Urinary bladder (tissue), 3 donors: ENCODE measurements at regions not wholly inside any gene's neighbourhood (a gene's known extent, or its start where the extent isn't known, plus 50 kb on each side); places are given as distances from the start of the nearest gene placed in this dataset.

Experiments
- DNase-seq: peaks from one replicate; pipeline ENCODE4 v3.0.0-alpha.2; 2015; ENCODE audit errors: extremely low spot score
- H3K27ac ChIP-seq: one replicate; pipeline ENCODE4 v1.5.1; 2013; ENCODE audit warnings: low read depth, mild to moderate bottlenecking, moderate library complexity
- H3K36me3 ChIP-seq: one replicate; pipeline ENCODE4 v1.6.1; 2013; ENCODE audit warnings: mild to moderate bottlenecking, moderate library complexity; ENCODE audit not compliant: insufficient read depth
- H3K4me1 ChIP-seq: one replicate; pipeline ENCODE4 v1.6.1; 2013; ENCODE audit warnings: mild to moderate bottlenecking, moderate library complexity; ENCODE audit not compliant: insufficient read depth
- H3K4me3 ChIP-seq: one replicate; pipeline ENCODE4 v1.5.1; 2013; ENCODE audit warnings: low read depth, low read length
- WGBS: extraction: QIAGEN DNeasy Blood & Tissue Kit; methylation state at CpG from one replicate; pipeline ENCODE4 v1.1.7; 2013; 5-methylcytosine and 5-hydroxymethylcytosine counted together
- donor health status: healthy with polysubstance abuse.
- donor health status: healthy.

- Histone ChIP-seq H3K27ac (no peak overlapping the region), H3K4me3 (no peak overlapping the region), H3K4me1 (no peaks in the 10 kb centered on the region), H3K36me3 (no peaks in the 10 kb centered on the region)
- DNase-seq, result no peak
- WGBS, result 89% methylated on average over 6 of the region's 6 CpGs
Observed at GRCh38 chr3:69462022-69462825, 76.3 kb upstream of the FRMD4B start.

GRCh38 chr3:69460034-69460433 is 74.1 kb upstream of the FRMD4B start:
- 78% methylated on average over 10 of the region's 10 CpGs for WGBS
- H3K36me3 ChIP-seq, result no peaks in the 10 kb centered on the region
- no peak for DNase-seq
- no peak overlapping the region for H3K4me3 ChIP-seq
- H3K4me1 ChIP-seq, result no peaks in the 10 kb centered on the region
- H3K27ac ChIP-seq, result no peak overlapping the region

GRCh38 chr3:69458803-69459365 is 73.0 kb upstream of the FRMD4B start:
- WGBS, result 44% methylated on average over 2 of the region's 2 CpGs
- Histone ChIP-seq H3K27ac (no peak overlapping the region), H3K4me1 (no peaks in the 10 kb centered on the region), H3K36me3 (no peaks in the 10 kb centered on the region), H3K4me3 (no peak overlapping the region)
- DNase-seq, result no peak

GRCh38 chr3:69456631-69457030 is 70.7 kb upstream of the FRMD4B start:
- Histone ChIP-seq H3K4me1 (no peaks in the 10 kb centered on the region), H3K27ac (no peak overlapping the region), H3K36me3 (no peaks in the 10 kb centered on the region), H3K4me3 (no peak overlapping the region)
- no peak for DNase-seq
- 97% methylated on average over 4 of the region's 4 CpGs for WGBS

- H3K4me3 ChIP-seq, result no peak overlapping the region
- H3K36me3 ChIP-seq, result no peaks in the 10 kb centered on the region
- 90% methylated on average over 22 of the region's 22 CpGs for WGBS
- H3K4me1 ChIP-seq, result no peaks in the 10 kb centered on the region
- no peak overlapping the region for H3K27ac ChIP-seq
- DNase-seq, result no peak
Observed at GRCh38 chr3:69454204-69454787, 68.4 kb upstream of the FRMD4B start.

- no peak overlapping the region for H3K27ac ChIP-seq
- DNase-seq, result no peak
- no peak overlapping the region for H3K4me3 ChIP-seq
- H3K36me3 ChIP-seq, result no peaks in the 10 kb centered on the region
- 92% methylated on average over 2 of the region's 2 CpGs for WGBS
- H3K4me1 ChIP-seq, result no peaks in the 10 kb centered on the region
Observed at GRCh38 chr3:69452295-69452694, 66.4 kb upstream of the FRMD4B start.

- Histone ChIP-seq H3K4me3 (no peak overlapping the region), H3K4me1 (no peaks in the 10 kb centered on the region), H3K36me3 (no peaks in the 10 kb centered on the region), H3K27ac (no peak overlapping the region)
- no peak for DNase-seq
Observed at GRCh38 chr3:69451594-69451993, 65.7 kb upstream of the FRMD4B start.

GRCh38 chr3:69448877-69449276 is 63.0 kb upstream of the FRMD4B start:
- 84% methylated on average over 3 of the region's 3 CpGs for WGBS
- no peak overlapping the region for H3K4me3 ChIP-seq
- no peak for DNase-seq
- no peaks in the 10 kb centered on the region for H3K4me1 ChIP-seq
- no peaks in the 10 kb centered on the region for H3K36me3 ChIP-seq
- no peak overlapping the region for H3K27ac ChIP-seq

GRCh38 chr3:69446402-69447072 is 60.6 kb upstream of the FRMD4B start:
- H3K27ac ChIP-seq, result no peak overlapping the region
- DNase-seq, result no peak

GRCh38 chr3:69445498-69445897 is 59.6 kb upstream of the FRMD4B start:
- 37% methylated on average over 3 of the region's 3 CpGs for WGBS
- Histone ChIP-seq H3K27ac (no peak overlapping the region), H3K4me1 (no peaks in the 10 kb centered on the region), H3K36me3 (no peaks in the 10 kb centered on the region), H3K4me3 (no peak overlapping the region)
- no peak for DNase-seq

More at GRCh38 chr3:69446402-69447072, 60.6 kb upstream of the FRMD4B start:
- H3K36me3 ChIP-seq, result no peaks in the 10 kb centered on the region
- WGBS, result 98% methylated on average over 6 of the region's 6 CpGs
- H3K4me3 ChIP-seq, result no peak overlapping the region
- H3K4me1 ChIP-seq, result no peaks in the 10 kb centered on the region

GRCh38 chr3:69445024-69445423 is 59.1 kb upstream of the FRMD4B start:
- Histone ChIP-seq H3K4me1 (no peaks in the 10 kb centered on the region), H3K27ac (no peak overlapping the region), H3K36me3 (no peaks in the 10 kb centered on the region), H3K4me3 (peak overlapping the region; percentile 35)
- no peak for DNase-seq
- WGBS, result 30% methylated on average over 11 of the region's 11 CpGs

- DNase-seq, result no peak
- no peaks in the 10 kb centered on the region for H3K36me3 ChIP-seq
- no peak overlapping the region for H3K4me3 ChIP-seq
- no peaks in the 10 kb centered on the region for H3K4me1 ChIP-seq
- no peak overlapping the region for H3K27ac ChIP-seq
Observed at GRCh38 chr3:69443457-69443920, 57.6 kb upstream of the FRMD4B start.

GRCh38 chr3:69442771-69443311 is 57.0 kb upstream of the FRMD4B start:
- no peak for DNase-seq
- Histone ChIP-seq H3K27ac (no peak overlapping the region), H3K4me3 (no peak overlapping the region), H3K4me1 (no peaks in the 10 kb centered on the region), H3K36me3 (no peaks in the 10 kb centered on the region)
- WGBS, result 91% methylated on average over 2 of the region's 2 CpGs
